B cell (primary cell): ENCODE measurements at regions not wholly inside any gene's neighbourhood (a gene's known extent, or its start where the extent isn't known, plus 50 kb on each side); places are given as distances from the start of the nearest gene placed in this dataset.

ENCODE experiments used
- ATAC-seq: fragments of 200-7000 bp; cut with Tn5 transposase; one replicate; pipeline ENCODE4 v1.10.0; 2021; ENCODE audit warnings: low read depth, mild to moderate bottlenecking, moderate number of reproducible peaks, moderate library complexity
- CTCF ChIA-PET: fragments of 350-600 bp; sonication (Branson Sonifier 250); formaldehyde crosslinking; loops from one replicate; lab custom pipeline; 2021; ENCODE audit warnings: antibody characterized with exemption, inconsistent platforms; lab: Charles Lee
- POLR2A ChIA-PET: fragments of 350-600 bp; sonication (Branson Sonifier 250); formaldehyde crosslinking; loops from one replicate; lab custom pipeline; 2021; ENCODE audit warnings: antibody characterized with exemption; lab: Charles Lee
- DNase-seq: peaks from one replicate; pipeline ENCODE4 v3.0.0; 2013
- H2AFZ ChIP-seq: 2 replicates; pipeline ENCODE4 v1.6.1; 2012; ENCODE audit warnings: mild to moderate bottlenecking, low read depth, low read length; ENCODE audit not compliant: insufficient read depth, poor library complexity, severe bottlenecking
- H3K27ac ChIP-seq, 2 donors: 1 replicate in 1 of 2; 2 replicates in 1 of 2; pipeline ENCODE4 v1.5.1; 2012 to 2013; ENCODE audit warnings: low read length in 2 of 2, mild to moderate bottlenecking in 2 of 2, moderate library complexity in 1 of 2
- H3K27me3 ChIP-seq, 4 experiments: fragments of 200-600 bp in 1 of 4; sonication (generic) in 1 of 4; replicated peaks in 1 of 4; 1 replicate in 2 of 4; 2 replicates in 2 of 4; pipeline versions ENCODE4 v1.6.1 to v1.7.0; 2013 to 2016; ENCODE audit warnings: low read length in 3 of 4, mild to moderate bottlenecking in 2 of 4, mixed read lengths in 1 of 4, moderate library complexity in 1 of 4; ENCODE audit not compliant: insufficient read depth in 4 of 4, control insufficient read depth in 3 of 4; ENCODE audit errors: control extremely low read depth in 1 of 4
- H3K36me3 ChIP-seq, 2 experiments: replicated peaks in 1 of 2; 1 replicate in 1 of 2; 2 replicates in 1 of 2; pipeline versions ENCODE4 v1.6.1 to v1.7.1; 2013; ENCODE audit warnings: low read length in 1 of 2; ENCODE audit not compliant: insufficient read depth in 2 of 2, control insufficient read depth in 1 of 2; ENCODE audit errors: control extremely low read depth in 1 of 2, extremely low read depth in 1 of 2
- H3K4me1 ChIP-seq, 2 donors: fragments of 200-600 bp in 1 of 2; sonication (generic) in 1 of 2; 1 replicate in 1 of 2; 2 replicates in 1 of 2; pipeline versions ENCODE4 v1.5.1 to v1.6.1; 2013 to 2017; ENCODE audit warnings: low read length in 2 of 2; ENCODE audit not compliant: control insufficient read depth in 2 of 2, insufficient read depth in 2 of 2
- H3K4me2 ChIP-seq: replicated peaks from 2 replicates; pipeline ENCODE3; 2012; ENCODE audit warnings: mild to moderate bottlenecking, low read depth, low read length; ENCODE audit not compliant: poor library complexity, severe bottlenecking
- H3K4me3 ChIP-seq, 5 experiments: fragments of 200-600 bp in 1 of 5; sonication (generic) in 1 of 5; 1 replicate in 3 of 5; 2 replicates in 2 of 5; pipeline versions ENCODE4 v1.5.1 to v1.7.0; 2011 to 2016; ENCODE audit warnings: low read length in 4 of 5, mild to moderate bottlenecking in 4 of 5, low read depth in 2 of 5, control low read depth in 1 of 5, moderate library complexity in 1 of 5; ENCODE audit not compliant: insufficient read depth in 1 of 5; ENCODE audit errors: control extremely low read depth in 1 of 5, extremely low read depth in 1 of 5
- H3K79me2 ChIP-seq: fragments of 200-600 bp; sonication (generic); one replicate; pipeline ENCODE4 v1.6.0; 2016; ENCODE audit warnings: low read length; ENCODE audit not compliant: control insufficient read depth, insufficient read depth
- H3K9ac ChIP-seq: fragments of 200-600 bp; sonication (generic); 2 replicates; pipeline ENCODE4 v1.6.1; 2017; ENCODE audit warnings: mild to moderate bottlenecking, low read length, moderate library complexity
- H3K9me3 ChIP-seq, 3 donors: one replicate each; pipeline versions ENCODE4 v1.6.1 to v1.7.1; 2013; ENCODE audit warnings: low read length in 2 of 3; ENCODE audit not compliant: control insufficient read depth in 2 of 3, insufficient read depth in 1 of 3; ENCODE audit errors: control extremely low read depth in 1 of 3
- H4K20me1 ChIP-seq: 2 replicates; pipeline ENCODE4 v1.6.0; 2012; ENCODE audit warnings: mild to moderate bottlenecking, low read length; ENCODE audit not compliant: insufficient read depth, control insufficient read depth, poor library complexity, severe bottlenecking
- H3K27ac Mint-ChIP-seq: one replicate; pipeline ENCODE4 v1.8.0; 2021; ENCODE audit warnings: mixed read lengths
- H3K27me3 Mint-ChIP-seq: one replicate; pipeline ENCODE4 v1.8.0; 2021; ENCODE audit warnings: mixed read lengths
- H3K4me1 Mint-ChIP-seq: one replicate; pipeline ENCODE4 v1.8.0; 2021; ENCODE audit warnings: mixed read lengths
- H3K4me3 Mint-ChIP-seq: one replicate; pipeline ENCODE4 v1.8.0; 2021; ENCODE audit warnings: mixed read lengths
- H3K9me3 Mint-ChIP-seq: one replicate; pipeline ENCODE4 v1.8.0; 2022; ENCODE audit warnings: mixed read lengths; ENCODE audit not compliant: insufficient read depth
- EZH2 ChIP-seq: IDR thresholded peaks from 2 replicates; pipeline ENCODE4 v1.6.1; 2012; ENCODE audit warnings: borderline replicate concordance, low read depth, mild to moderate bottlenecking, moderate library complexity, low read length; ENCODE audit not compliant: insufficient read depth, poor library complexity, severe bottlenecking
- whole genome bisulfite sequencing: methylation state at CpG from one replicate; pipeline ENCODE4 v1.1.5; 2013; ENCODE audit warnings: missing lambda C conversion rate; ENCODE audit not compliant: insufficient coverage; 5-methylcytosine and 5-hydroxymethylcytosine counted together
- intact Hi-C: fragments of 100-400 bp; cut with micrococcal nuclease; formaldehyde crosslinking; loops from one replicate; pipeline ENCODE4 v1.10.0; 2022
- TF ChIP-seq, protein P1 (sequence below): fragments of 200-600 bp; IDR thresholded peaks from one replicate; pipeline ENCODE4 v1.8.0; 2022; ENCODE audit warnings: antibody characterized with exemption, mild to moderate bottlenecking

GRCh38 chr10:9301148-9301547 is 1246.7 kb downstream of the GATA3 start:
- H4K20me1 ChIP-seq, result no peaks in the 10 kb centered on the region
- no peaks in the 10 kb centered on the region for H3K9me3 ChIP-seq
- no peak overlapping the region for H2AFZ ChIP-seq
- ATAC-seq (no peak), DNase-seq (no peak)
- H3K9ac ChIP-seq, result no peak overlapping the region
- CTCF ChIA-PET, result no interaction called here
- no peaks in the 10 kb centered on the region for H3K4me1 Mint-ChIP-seq
- no peaks in the 10 kb centered on the region for H3K79me2 ChIP-seq
- H3K36me3 ChIP-seq, result no peaks in the 10 kb centered on the region
- intact Hi-C loops, result loop anchor here (2.0 kb wide), 1 partner anchor 1428 kb away; no protein-coding TSS in a partner anchor
- TF ChIP-seq EZH2, result no peak
- TF ChIP-seq, protein P1, sequence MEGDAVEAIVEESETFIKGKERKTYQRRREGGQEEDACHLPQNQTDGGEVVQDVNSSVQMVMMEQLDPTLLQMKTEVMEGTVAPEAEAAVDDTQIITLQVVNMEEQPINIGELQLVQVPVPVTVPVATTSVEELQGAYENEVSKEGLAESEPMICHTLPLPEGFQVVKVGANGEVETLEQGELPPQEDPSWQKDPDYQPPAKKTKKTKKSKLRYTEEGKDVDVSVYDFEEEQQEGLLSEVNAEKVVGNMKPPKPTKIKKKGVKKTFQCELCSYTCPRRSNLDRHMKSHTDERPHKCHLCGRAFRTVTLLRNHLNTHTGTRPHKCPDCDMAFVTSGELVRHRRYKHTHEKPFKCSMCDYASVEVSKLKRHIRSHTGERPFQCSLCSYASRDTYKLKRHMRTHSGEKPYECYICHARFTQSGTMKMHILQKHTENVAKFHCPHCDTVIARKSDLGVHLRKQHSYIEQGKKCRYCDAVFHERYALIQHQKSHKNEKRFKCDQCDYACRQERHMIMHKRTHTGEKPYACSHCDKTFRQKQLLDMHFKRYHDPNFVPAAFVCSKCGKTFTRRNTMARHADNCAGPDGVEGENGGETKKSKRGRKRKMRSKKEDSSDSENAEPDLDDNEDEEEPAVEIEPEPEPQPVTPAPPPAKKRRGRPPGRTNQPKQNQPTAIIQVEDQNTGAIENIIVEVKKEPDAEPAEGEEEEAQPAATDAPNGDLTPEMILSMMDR, result no peak
- no peaks in the 10 kb centered on the region for H3K27me3 ChIP-seq
- no peak overlapping the region for H3K27ac Mint-ChIP-seq
- H3K4me1 ChIP-seq, result no peaks in the 10 kb centered on the region
- H3K27me3 Mint-ChIP-seq, result peaks cover 13% of the 10 kb centered on the region
- H3K27ac ChIP-seq, result no peak overlapping the region
- H3K4me3 ChIP-seq, result no peak overlapping the region
- POLR2A ChIA-PET, result no interaction called here
- no CpG with 5 or more reads among the region's 2 CpGs for WGBS
- H3K4me2 ChIP-seq, result no peak overlapping the region
- no peak overlapping the region for H3K4me3 Mint-ChIP-seq
- no peaks in the 10 kb centered on the region for H3K9me3 Mint-ChIP-seq

DNA sequence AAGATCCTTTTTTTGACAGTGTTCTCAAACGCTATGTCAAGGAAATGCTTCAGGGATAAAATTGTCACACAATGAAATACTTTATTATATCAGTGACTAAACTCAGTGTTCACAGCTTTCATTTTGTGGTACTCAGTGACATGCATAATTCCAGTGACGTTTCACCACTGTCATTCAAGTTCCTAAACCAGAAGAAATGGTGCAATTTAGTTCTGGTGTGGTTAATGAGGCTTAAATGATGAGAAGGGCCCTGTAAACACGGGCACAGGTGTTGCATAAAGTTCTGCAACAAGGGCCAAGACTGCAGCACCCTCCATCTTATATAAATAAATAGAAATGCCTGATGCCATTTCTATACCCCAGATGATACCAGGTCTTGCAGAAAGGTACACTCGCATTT is 1247.1 kb downstream of the GATA3 start:
- ATAC-seq (no peak), DNase-seq (no peak)
- H3K4me1 Mint-ChIP-seq, result no peaks in the 10 kb centered on the region
- no peak overlapping the region for H3K4me3 ChIP-seq
- intact Hi-C loops, result loop anchor here (2.0 kb wide), 1 partner anchor 1429 kb away; no protein-coding TSS in a partner anchor
- no peak overlapping the region for H3K27ac Mint-ChIP-seq
- WGBS, result 60% methylated on average over 1 of the region's 4 CpGs
- peaks cover 17% of the 10 kb centered on the region for H3K27me3 Mint-ChIP-seq
- H3K9me3 ChIP-seq, result no peaks in the 10 kb centered on the region
- no peaks in the 10 kb centered on the region for H3K9me3 Mint-ChIP-seq
- TF ChIP-seq EZH2, result no peak
- TF ChIP-seq, protein P1, result no peak
- ChIA-PET POLR2A (no interaction called here), CTCF (no interaction called here)
- no peak overlapping the region for H3K27ac ChIP-seq
- H2AFZ ChIP-seq, result no peak overlapping the region
- no peak overlapping the region for H3K4me2 ChIP-seq
- H3K27me3 ChIP-seq, result no peaks in the 10 kb centered on the region
- no peaks in the 10 kb centered on the region for H4K20me1 ChIP-seq
- no peaks in the 10 kb centered on the region for H3K79me2 ChIP-seq
- H3K4me1 ChIP-seq, result no peaks in the 10 kb centered on the region
- H3K36me3 ChIP-seq, result no peaks in the 10 kb centered on the region
- H3K4me3 Mint-ChIP-seq, result no peak overlapping the region
- no peak overlapping the region for H3K9ac ChIP-seq
